ENCODE measurements at regions not wholly inside any gene's neighbourhood (a gene's known extent, or its start where the extent isn't known, plus 50 kb on each side); places are given as distances from the start of the nearest gene placed in this dataset.
A peak's percentile ranks its signal among the peaks of the same experiment; 100 is the strongest.
"Not testable (repeated sequence)": the region's sequence is repeated elsewhere in the genome, so short reads cannot be mapped to it uniquely, and the experiment has no call there.

DNA sequence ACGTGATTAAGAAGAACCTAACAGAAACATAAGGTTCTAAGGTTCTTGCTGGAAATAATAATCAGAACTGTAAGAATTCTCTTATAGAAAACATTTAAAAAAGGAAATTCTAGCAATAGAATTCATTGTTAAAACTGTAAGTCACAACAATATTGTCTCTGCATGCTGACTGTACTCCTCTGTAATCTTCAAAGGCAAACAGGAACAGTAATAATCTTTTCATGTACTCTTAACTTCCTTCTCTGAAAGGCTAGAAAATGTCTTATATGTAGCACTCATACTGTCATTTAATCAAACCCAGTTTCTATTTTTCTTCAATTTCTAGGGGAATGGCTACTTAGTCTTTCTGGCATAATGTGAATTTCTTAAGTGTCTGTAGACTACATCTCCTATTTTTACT is 103.5 kb upstream of the AGAP9 start:
- not testable (repeated sequence) for DNase-seq (ENCODE audit: low read depth)

DNA sequence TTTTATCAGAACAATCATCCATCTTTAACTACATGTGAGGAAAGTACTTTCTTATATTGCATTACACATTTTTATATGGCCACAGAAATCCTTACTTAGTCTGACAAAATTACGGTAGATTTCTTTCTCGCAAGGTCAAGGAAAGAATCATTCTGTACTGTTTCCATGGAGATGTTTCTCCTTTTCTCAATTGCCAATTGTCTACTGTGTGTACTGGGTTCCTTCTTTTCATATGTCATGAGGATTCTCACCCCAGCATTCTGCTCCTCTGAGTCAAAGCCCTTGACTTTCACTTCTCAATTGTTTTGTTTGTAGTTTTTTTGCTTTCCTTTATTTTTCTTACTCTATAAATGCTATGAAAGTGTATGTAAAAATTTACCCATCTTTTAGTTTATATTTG is 99.3 kb upstream of the AGAP9 start:
- not testable (repeated sequence) for DNase-seq (ENCODE audit: low read depth)

DNA sequence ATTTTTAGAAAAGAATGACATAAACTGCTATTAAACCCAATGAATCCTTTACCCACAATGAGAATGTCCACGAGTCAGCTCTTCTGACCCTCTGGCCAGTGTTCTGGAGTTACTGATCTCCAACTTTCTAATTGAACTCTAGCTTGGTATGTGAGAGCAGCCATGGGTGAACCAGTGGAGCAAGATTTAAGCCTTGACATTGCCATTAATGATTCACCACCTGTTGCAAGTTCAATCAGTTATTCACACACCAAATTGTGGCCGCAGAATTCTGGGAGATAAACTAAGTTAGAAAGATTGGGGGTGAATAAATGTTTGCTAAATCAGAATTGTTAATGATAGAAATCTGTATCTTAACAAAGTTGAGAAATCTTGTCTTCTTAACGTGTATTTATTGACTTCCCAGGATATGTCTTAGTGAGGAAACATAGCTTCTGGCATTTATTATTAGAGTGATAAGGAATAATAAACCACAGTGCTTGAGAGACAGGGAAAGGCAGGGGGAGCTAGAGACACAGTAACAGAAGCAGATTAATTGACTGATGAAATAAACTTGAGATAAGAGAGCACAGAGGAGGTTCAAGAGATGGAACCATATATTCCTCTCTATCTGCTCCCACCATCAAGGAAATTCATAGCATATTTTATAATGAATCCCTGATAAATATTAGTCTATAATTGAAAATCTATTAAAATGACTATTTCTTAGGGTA is 96.0 kb upstream of the AGAP9 start:
- peak; percentile 0 for DNase-seq (ENCODE audit: low read depth)

DNA sequence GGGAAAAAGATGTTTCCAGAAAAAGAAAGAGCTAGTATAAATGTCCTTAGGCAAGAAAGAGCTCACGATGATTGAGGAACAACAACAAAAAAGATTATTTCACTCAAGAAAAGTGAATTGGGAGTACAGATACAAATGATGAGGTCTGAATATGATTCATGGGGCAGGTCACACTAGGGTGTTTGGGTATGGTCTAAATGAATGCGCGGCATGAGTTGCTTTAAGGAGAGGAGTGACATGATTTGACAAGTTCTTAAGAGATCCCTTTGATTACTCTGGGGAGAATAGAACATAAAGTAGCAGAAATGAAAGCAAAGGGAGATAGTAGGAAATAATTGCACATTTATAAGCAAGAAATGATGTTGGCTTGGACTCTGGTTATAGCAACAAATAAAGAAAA is 85.9 kb upstream of the AGAP9 start:
- not testable (repeated sequence) for DNase-seq (ENCODE audit: low read depth)

DNA sequence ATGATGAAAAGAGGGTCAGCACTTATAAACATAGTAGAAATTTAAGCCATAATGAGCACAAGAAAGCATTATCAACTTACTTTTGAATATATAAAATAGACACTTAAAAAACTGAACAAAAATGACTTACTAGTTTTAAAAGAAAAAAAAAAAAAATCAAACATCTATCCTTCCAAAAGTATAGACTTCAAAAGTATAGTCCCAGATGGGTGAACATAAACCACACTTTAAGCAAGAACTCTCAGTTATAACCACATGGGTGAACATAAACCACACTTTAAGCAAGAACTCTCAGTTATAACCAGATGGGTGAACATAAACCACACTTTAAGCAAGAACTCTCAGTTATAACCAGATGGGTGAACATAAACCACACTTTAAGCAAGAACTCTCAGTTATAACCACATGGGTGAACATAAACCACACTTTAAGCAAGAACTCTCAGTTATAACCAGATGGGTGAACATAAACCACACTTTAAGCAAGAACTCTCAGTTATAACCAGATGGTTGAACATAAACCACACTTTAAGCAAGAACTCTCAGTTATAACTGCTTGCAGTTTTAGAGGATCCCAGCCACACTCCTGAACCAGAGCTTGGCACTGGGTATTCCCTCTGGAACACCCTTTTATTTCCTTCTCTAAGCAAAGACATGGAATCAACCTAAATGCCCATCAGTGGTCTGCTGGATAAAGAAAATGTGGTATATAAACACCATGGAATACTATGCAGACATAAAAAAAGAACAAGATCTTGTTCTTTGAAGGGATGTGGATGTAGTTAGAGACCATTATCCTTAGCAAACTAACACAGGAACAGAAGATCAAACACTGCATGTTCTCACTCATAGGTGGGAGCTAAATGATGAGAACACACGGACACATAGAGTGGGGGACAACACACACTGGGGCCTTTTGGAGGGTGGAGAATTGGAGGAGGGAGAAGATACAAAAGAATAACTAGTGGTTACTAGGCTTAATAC is 82.6 kb upstream of the AGAP9 start:
- not testable (repeated sequence) for DNase-seq (ENCODE audit: low read depth)

DNA sequence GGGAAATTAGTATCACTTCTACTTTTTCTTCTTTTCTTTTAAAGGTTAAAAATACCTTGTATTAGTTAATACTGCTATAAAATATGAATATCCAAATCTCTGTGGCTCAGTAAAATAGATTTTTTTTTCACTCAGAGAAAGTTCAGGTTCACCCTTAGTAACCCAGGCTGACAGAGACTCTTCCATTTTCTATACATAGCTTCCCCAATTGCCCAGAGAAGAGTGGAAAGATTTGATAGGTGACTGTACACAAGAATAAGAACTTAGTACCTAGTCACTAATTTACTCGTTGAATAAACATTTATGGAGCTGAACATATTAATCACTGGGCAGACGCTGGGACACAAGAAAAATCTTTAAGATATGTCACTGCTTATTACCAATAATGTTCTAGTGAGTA is 77.2 kb upstream of the AGAP9 start:
- not testable (repeated sequence) for DNase-seq (ENCODE audit: low read depth)

DNA sequence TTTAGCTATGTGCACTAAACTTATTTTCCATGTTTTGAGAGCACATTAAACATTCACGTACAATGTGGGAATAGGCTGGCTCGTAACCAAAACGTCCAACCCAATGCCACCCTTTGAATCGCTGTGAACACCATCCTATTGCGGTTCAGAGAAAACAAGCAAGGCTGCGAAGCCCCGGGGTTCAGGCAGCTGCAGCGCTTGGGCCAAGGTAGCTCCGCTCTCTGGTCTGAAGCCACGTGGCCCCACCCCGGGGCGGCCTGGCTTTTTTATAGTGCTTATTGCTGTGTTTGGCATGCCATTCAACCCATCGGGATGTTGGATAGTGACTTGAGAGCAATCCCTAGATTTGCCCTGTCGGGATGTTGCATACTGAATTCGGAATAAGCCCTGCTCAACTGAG is 76.7 kb upstream of the AGAP9 start:
- DNase-seq (ENCODE audit: low read depth), result not testable (repeated sequence)

DNA sequence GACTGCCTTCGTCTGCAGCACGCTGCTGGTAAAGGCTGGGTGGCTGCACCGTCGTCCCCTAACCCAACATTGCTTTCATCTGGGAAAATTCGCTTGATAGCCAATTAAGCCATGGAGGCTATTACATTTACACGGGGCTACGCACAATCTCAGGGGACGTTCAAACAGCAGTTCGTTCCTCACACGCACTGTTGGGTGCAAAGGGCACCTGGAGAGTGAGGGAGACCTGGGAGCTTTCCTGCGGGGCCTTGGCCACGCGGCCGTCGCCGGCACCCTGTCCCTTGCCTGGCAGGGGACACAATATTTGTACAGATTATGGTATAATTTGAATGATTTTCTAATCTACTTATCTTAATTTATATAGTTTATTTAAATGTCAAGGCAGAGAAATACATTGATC is 76.2 kb upstream of the AGAP9 start:
- not testable (repeated sequence) for DNase-seq (ENCODE audit: low read depth)

DNA sequence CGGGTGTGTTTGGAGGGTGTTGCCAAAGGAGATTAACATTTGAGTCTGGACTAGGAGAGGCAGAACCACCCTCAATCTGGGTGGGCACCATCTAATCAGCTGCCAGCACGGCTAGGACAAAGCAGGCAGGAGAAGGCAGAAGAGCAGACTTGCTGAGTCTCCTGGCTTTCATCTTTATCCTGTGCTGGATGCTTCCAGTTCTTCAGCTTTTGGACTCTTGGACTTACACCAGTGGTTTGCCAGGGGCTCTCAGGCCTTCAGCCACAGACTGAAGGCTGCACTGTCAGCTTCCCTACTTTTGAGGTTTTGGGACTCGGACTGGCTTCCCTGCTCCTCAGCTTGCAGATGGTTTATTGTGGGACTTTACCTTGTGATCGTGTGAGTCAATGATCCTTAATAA is 70.4 kb upstream of the AGAP9 start:
- not testable (repeated sequence) for DNase-seq (ENCODE audit: low read depth)

DNA sequence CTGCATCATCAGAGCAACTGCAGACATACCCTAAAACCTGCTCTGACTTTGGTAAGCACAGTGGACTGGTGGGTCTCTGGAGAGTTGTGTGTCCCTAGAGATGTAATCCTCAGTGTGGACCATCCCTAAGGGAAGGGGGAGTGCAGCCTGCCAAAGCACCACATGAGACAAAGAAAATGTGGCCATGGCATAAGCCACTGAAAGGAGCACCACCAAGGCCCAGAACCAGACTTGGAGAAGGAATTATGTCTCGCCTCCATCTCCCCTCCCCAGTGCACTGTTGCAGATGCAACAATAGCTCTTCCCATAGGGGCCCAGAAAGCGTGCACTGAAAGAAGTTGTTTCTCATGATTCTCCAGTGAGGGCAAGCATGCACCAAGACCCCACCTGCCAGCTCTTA is 69.7 kb upstream of the AGAP9 start:
- DNase-seq (ENCODE audit: low read depth), result not testable (repeated sequence)

DNA sequence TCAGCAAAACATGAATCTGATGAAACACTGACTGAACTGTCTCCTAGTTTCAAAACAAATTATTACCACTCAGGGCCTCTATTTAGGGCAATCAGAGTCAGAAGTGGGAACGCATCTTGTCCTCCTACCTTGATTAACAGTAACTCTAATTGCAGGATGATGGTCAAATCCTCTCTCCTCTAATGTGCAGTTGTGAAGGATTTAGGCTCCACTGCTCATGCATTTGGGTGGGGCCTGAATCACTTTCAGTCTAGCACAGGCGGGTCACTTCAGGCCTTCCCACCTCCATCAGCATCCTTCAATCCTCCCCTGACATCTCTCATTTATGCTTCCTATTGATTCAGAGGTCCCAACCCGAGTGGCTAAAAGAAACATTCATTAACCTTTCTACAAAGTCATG is 67.5 kb upstream of the AGAP9 start:
- not testable (repeated sequence) for DNase-seq (ENCODE audit: low read depth)

DNA sequence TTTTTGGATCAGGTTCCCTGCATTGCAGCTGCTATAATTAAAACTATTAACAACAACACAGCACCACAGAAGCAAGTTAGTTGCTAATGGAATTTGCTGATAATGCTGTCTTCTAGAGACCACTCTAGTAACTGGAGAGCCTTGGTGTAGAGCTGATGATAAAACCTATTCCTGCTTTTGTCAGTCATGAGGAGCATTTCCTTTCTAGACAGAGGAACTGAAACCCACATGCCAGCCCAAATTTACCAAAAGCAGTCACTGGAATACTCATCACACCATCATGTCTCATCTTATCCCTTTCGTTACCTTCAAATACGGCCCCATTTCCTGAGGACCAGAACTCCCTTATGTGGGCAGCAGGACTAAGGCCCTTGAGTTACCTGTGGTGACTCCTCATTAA is 67.1 kb upstream of the AGAP9 start:
- not testable (repeated sequence) for DNase-seq (ENCODE audit: low read depth)

DNA sequence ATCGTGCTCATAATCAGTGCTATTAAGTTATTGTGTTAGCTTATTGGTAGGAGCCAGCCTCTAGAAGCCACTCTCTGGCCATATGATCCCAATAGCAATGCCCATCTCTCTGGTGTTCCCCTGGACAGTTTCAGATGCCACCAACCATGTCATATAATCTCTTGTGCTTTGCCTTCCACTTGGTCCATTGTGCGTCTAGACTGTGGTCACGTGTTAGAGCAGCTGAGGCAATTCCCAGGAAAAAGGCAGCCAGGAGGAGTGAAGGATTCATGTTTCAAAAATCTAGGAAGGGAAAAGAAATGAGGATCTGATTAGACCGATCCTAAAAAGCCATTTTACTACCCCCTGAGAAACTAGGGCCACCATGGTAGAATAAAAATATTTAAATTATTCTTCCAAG is 58.6 kb upstream of the AGAP9 start:
- not testable (repeated sequence) for DNase-seq (ENCODE audit: low read depth)

DNA sequence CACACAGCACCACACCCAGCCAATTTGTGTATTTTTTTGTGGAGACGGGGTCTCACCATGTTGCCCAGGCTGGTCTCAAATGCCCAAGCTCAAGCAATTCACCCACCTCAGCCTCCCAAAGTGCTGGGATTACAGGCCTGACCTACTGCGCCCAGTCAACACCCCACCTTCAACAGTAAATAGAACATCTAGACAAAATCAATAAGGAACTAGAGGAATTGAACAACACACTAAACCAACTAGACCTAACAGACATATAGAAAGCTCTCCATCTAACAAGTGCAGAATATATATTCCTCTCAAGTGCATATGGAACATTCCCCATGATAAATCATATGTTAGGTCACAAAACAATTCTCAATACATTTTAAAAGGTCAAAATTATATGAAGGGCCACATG is 56.6 kb upstream of the AGAP9 start:
- not testable (repeated sequence) for DNase-seq (ENCODE audit: low read depth)

DNA sequence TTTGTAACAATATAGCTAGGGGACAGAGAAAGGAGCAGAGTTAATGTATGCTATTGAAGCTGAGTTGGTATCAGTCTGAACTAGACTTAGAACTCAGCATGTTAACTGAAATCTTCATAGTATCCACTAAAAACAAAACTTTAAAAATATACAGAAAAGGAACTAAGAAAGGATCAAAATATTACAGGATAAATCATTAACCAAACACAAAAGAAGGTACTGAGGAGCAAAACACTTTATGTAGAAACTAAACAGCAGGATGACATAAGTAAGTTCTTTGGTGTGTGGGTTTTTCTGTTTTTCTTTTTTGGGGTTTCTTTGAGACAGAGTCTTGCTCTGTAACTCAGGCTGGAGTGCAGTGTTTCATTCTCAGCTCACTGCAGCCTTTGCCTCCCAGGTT is 55.1 kb upstream of the AGAP9 start:
- DNase-seq (ENCODE audit: low read depth), result not testable (repeated sequence)
